Suprapubic skin (tissue), 4 donors: ENCODE measurements at regions not wholly inside any gene's neighbourhood (a gene's known extent, or its start where the extent isn't known, plus 50 kb on each side); places are given as distances from the start of the nearest gene placed in this dataset.

Source experiments
- CTCF ChIP-seq, 2 donors: fragments of 200-600 bp in 1 of 2; fragments of 450-650 bp in 1 of 2; sonication (generic) in 1 of 2; IDR thresholded peaks; one replicate each; pipeline ENCODE4 v1.5.1; 2016 to 2019; ENCODE audit warnings: antibody characterized with exemption in 2 of 2, mild to moderate bottlenecking in 1 of 2, moderate library complexity in 1 of 2
- POLR2A ChIP-seq, 2 donors: fragments of 450-650 bp; IDR thresholded peaks; one replicate each; pipeline ENCODE4 v1.6.1; 2017; ENCODE audit warnings: antibody characterized with exemption in 2 of 2, mild to moderate bottlenecking in 2 of 2, moderate library complexity in 2 of 2
- POLR2AphosphoS5 ChIP-seq, 3 donors: sonication (generic); formaldehyde crosslinking; IDR thresholded peaks; one replicate each; pipeline ENCODE4 v1.6.1; 2017; ENCODE audit warnings: antibody characterized with exemption in 3 of 3

- no peak for TF ChIP-seq CTCF (IDR thresholded peaks at IDR 0.05)
- TF ChIP-seq POLR2AphosphoS5 (IDR thresholded peaks at IDR 0.05), result no peak
- no peak for TF ChIP-seq POLR2A (IDR thresholded peaks at IDR 0.05)
Observed at GRCh38 chr3:981156-981555, 111.7 kb upstream of the CNTN6 start.
